Effector CD4-positive, alpha-beta T cell (primary cell): ENCODE measurements at regions not wholly inside any gene's neighbourhood (a gene's known extent, or its start where the extent isn't known, plus 50 kb on each side); places are given as distances from the start of the nearest gene placed in this dataset.
A peak's percentile ranks its signal among the peaks of the same experiment; 100 is the strongest.

ENCODE experiments used
- DNase-seq: peaks from one replicate; pipeline ENCODE4 v3.0.0-alpha.2; 2020

DNA sequence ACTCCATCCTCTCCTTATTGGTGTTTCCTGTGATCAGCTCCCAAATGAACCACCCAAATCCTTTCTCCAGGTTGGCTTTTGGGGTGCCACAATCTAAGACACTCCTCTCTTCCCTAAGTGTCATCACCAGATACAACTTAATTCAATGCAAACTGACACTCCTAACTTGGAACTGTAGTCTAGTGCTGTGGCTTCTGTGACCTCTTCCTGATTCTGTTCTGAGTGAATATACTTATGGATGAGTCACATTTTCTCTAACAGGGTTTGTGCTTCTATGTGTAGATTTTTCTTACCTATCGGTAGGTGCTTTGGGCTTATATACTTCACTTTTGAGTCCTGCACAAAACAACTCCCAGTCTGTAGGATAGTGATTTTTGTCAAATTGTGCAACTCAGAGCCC is 141.3 kb upstream of the MAOA start:
- DNase-seq = no peak

DNA sequence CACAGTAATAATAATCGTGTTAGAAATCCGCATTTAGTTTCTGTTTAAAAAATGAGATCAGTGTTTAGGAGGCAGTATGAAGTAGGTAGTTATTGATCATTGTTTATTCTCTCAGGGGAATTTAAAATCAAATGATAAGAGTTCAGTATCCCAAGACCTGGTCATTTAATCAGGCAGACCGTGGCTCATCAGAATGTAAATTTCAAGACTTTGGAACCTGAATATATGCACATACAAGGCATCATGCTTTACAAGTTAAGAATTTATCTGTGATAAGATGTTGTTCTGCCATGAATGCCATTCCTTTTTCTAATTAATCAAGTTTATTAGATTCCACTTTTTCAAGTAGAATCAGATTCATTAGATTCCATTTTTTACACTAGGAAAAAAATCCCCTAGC is 133.5 kb upstream of the MAOA start:
- DNase-seq = no peak

DNA sequence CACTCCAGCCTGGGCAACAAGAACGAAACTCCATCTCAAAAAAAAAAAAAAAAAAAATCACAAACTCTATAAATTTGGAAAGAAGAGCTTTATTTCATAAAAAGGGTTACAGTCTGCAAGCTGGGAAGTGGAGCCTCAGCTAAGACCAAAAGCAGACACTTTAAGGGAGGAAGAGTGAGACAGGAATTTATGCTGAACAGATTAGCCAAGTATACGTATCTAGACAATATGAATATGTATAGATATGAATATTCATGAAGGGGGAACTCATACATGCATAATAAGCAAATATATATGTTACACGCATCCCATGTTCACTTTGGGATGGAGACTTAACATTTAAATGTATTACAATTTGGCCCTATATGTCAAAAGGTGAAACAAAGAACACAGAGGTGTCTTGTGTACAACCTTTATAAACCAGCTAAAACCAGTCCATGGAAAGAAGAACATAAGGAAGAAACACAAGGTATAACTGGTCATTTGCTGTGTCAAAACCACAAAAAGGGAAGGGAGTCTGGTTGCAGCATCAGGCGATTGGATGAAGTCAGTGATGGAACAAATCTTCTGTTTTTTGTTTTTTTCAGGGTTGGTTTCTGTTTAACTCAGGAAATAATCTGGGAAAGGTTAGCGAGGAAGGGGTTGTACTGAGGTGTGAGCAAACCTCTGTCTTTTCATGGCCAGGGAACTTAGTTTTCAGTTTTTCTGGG is 130.0 kb upstream of the MAOA start:
- no peak for DNase-seq

DNA sequence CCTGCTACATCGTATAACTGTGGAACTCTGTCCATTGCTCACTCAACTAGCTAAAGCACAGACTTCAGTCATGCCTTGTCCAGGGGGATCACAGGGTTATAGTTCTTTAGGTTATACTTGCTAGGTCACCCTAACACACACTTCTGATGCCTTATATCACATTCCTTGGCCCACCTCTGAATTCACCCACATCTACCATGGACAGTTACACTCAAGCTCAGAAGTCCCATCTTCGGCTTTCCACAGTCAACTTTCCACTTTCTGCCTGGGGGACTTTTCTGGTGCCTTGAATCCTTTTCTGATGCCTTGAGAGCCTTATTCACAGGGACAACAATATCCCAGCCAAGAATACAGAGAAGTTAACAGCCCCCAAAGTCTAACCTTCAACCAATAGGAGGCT is 129.2 kb upstream of the MAOA start:
- no peak for DNase-seq

DNA sequence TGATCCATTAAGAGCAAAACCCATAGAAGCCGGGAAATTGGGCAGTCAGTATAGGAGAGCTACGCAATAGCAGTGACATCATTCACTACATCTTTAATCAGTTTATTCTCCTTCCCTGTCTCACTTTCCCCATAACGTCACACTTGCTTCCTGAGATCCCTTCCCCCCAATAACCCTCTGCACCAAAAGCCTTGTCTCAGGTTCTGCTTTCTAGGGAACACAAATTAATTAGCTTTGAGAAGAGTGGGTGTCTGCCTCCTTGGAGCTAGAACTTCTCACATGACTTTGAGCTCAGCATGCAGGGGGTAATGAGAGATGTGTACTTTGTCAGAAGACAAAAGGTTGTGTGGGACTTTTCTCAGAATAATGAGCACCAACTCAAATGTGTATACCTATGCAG is 128.3 kb upstream of the MAOA start:
- DNase-seq = no peak

DNA sequence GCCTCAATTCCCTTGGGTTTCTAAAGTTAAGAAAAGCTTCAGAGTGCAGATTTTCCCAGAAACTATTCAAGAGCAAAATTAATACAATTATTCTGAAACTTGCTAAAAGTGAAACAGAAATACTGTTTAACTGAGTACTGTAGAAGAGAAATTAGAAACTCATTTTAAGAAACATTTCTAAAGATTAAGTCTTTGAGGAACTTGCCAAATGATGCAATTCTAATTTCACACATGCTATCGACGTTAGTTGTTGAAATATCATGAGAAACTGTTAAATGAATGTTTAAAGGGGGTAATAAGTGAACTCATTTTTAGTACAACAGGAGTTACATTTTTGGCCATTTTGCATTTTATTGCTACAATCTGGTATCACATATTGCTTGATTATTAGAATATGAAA is 125.3 kb upstream of the MAOA start:
- no peak for DNase-seq

DNA sequence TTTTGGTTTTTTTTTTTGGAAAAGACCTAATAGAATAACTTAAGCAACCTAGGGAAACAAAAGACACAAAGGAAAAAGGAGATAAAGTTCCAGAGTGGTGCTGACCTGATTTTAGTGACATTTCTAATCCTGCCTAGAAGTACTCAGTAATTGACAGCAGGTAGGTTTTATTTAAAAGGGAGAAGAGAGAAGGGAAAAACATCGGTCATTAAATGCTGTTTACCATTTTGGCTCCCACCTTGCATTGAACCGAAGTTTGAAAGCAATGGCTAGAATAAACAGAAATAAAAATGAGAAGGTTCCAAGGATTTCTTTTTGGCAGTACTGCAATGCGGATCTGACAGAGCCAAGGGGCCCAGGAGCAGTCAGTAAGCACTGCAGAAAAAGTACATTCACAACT is 115.8 kb upstream of the MAOA start:
- no peak for DNase-seq

DNA sequence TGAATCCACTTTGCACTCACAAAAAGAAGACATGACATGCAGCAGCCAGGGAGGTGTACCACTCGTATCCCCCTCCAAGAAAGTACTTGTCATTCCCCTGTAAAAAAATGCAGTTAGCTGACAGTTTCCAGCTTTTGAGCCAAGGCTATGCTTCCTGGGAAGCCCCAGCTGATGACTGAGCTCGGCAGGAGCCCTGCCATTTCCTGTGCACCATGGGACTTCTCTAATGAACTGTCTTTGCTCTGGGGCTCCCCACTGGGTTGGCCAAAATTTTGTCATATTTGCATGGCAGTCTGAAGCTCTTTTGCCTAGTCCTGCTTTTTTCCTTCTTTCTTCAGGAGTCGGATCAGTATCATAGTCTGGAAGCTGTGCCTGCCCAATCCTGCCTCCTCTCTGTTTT is 104.5 kb upstream of the MAOA start:
- no peak for DNase-seq

DNA sequence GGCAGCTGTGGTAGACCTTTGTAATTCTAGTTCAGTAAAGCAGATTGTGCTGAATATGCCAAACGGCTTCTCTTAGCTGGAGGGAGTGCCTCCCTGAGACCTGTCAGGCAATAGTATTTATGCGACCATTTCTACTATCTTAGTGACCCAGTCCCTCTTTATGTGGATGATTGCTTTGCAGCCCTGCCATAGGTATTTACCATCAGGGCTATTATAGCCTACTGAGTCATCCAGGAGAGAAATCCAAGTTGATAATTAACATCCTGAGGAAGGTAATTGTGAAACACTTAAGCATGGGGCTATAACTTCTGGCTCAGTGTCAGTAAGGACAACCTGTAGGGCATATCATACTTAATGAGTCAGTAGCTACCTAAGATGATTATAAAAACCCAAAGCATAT is 103.9 kb upstream of the MAOA start:
- DNase-seq = no peak

DNA sequence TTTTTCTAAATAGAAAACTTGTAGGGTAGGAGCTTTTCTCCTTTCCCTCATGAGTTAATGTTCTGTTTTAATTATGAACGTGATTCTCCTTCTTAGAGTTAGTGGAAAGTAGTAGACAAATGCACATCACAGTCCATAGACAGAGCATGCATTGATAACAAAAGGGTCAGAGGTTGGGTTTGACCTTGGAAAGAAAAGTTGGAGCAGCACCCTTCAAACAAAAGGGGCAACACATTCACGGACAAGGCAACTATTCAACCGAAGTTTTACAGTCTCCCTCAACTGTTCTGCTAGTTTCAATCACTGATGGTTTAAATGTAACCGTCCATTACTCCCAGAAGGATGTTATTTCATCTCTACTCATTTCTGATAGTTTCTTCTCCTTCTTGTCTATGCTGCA is 103.4 kb upstream of the MAOA start:
- DNase-seq = no peak

DNA sequence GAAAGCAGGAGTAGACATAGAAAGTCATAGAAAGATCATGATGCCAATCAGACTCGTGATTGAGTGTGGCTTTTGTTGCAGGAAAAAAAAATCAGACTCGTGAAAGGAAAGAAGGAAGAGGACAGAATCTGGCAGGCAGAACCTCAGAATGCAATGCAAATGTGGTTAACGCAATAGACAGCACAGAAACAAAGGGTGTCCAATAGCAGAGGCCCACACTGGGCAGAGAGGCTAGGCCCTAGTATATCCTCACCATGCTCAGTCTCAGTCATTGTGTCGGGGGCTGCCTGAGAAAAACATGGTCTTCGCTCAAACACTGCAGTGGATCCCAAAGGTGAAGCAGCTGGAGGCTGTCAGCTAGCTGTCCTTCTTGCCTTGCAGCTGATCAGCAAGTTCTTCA is 102.8 kb upstream of the MAOA start:
- no peak for DNase-seq

DNA sequence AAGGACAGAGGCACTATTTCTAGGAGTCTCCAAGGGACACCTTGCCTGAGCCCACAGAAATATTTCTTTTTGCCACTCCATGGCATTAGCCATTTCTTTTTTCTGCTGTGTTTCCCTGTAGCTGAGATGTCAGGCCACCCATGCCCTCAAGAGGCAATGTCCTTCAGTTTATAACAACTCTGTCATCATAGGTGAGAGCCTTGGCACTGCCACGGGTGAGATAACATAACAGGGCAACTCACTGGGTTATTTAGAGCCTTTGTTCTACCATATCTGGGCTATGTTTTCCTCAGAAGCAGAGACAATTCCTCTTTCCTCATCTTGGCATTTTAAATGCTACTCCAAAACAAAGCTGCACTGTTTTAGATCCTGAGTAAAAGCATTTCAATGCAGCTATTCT is 99.9 kb upstream of the MAOA start:
- no peak for DNase-seq

DNA sequence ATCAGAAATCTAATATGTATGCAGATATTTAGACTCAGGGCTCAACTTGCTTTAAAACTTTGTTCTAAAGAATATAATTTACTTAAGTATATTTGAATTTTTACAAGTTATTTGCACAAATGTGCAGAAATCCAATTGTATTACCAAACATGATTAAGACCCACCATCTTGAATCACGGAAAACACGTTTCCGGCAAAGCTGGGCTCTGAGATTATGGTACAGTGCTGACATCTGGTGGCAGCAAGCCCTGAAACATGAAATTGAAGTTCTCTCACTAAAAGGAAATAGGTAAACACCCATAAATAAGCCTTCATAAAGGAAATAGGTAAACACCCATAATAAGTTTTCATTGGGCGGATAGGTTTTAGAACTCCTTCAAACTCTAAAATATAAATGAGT is 98.3 kb upstream of the MAOA start:
- DNase-seq = peak; percentile 49

DNA sequence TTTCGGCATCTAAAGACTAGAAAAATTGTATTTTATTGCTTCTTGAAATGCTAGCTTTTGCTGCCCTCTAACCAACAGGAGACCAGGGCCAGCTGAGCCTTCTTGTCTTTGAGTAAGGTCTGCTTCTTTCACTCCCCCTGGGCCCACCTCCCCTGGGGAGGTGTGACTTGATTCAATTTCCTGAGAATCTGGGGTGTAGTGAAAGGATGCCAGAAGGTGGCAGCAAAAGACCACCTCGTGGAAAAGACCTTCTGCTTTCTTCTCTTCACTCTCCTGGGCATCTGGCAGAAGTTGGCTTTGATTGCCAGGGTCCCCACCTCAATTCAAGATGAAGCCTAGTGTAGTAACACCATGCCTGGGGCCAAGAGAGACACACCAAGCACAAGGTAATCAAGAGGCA is 96.5 kb upstream of the MAOA start:
- DNase-seq = no peak

DNA sequence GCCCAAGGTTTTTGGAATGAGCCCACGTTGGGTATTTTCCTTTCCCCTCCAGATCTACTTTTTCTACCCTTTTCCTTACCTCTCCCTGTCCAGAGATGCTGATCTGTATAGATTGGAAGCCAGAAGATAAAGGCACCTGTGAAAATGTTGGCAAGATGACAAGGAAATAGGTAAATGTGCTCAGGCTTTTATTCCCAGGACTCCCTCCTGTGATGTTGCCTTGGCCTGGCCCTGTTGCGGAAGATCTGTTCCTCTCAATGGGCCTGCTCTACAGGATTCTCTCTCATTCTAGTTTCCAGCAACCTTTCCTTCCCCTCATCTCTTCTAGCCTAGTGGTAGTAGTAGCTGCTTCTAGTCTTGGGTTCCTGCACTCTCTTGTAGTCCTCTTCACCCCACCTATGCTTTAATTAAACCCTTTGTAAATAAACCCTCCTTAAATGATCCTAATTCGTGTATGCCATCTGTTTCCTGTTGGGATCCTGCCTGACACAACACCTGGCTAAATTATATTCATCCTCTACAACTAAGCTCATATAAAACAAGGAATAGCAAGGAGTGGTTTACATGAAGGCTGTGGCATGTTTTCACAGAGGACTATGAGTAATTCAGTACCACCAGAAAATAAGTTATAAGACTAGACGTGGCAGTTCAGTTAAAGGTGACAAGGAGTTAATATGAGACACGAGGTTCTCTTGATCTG is 95.7 kb upstream of the MAOA start:
- no peak for DNase-seq

DNA sequence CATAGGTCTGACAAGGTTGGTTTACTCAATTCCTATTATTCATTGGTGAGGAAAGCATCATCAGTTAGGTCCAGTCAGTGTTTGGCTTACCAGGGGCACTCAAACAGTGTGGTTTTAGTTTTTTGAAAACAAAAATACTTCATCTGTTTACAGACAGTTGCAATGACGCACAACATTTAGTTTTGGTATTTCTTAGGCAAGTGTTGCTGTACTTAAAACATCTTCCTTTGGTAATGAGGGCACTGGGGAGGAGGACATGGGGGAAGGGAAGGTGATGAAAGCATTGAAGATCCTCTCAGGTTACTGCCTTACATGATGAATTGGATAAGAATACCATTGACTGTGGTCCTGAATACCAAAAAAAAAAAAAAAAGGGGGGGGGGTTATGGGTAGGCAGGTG is 93.7 kb upstream of the MAOA start:
- no peak for DNase-seq

DNA sequence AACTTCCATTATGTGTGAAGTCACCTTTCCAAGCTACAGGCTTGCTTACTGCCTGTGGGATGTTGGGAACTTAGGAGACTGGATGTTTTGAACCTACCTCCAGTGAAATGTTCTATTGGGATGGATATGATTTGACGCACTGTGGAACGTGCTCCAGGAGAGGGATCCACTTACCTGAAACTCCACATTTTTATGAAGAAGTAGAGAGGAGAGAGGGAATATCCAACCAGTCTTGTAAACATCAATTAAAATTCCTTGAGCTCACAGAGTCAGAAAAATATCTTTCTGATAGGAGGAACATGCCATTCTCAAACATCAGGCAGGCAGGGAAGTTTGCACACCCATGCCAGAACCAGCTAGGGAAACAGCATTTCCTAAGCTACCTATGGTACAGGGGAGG is 91.1 kb upstream of the MAOA start:
- DNase-seq = no peak

DNA sequence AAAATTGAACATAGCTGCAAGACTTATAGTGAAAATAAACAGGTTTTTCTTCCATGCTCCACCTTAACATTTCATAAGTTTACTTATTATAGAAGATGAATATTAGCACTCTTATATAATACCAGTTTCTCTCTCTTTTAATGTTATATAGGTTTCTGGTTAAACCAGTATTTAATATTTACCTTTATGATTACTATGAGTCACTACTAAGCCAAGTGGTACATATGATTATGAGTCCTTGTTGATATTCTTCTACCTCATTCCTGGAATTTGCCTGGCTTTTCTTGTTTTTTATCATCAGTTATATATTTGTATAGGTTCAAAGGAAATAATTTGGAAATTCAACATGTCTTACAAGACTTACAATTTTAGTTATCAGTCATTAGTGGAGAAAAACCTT is 89.9 kb upstream of the MAOA start:
- DNase-seq = no peak

DNA sequence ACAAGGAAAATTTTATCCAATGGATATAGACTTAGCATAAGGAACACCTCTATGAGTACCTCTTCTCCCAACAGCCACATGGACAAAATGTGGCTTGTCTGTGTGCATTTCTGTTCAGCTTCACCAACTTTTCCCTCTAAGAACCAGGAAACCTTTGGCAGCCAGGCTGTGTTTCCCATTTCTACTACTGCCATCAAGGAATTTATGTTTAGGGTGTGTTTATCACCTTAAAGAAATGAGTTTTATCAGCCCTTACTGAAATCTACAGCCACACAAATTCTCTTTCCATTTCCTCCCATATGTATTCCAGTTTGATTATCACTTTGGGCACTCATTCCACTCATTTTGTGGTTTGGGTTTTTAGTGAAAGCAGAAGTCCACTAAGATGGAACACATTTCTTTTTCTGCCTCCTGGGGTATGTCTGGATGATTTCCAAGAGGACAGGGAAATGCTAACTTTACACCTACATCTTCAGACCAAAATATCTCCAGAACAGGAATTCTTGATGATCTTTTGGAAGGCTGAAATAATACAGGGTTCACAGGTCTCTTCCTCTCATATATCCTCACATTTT is 82.6 kb upstream of the MAOA start:
- DNase-seq = no peak

DNA sequence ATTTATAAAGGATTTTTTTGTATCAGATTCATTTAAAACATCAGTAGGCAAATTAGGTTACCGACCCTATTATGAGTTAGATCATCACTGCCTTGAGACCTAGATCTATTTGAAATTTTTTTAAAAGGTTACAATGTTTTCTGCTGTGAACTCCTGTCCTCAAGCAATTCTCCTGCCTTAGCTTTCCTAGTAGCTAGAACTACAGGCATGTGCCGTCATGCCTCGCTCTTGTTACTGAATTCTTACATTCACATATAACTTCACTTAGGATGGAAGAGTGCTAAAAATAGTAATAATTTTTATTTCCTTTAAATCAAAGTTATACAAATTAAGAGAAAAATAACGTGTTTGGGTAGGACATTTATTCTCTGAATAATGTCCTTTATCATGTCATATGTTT is 75.5 kb upstream of the MAOA start:
- DNase-seq = no peak

DNA sequence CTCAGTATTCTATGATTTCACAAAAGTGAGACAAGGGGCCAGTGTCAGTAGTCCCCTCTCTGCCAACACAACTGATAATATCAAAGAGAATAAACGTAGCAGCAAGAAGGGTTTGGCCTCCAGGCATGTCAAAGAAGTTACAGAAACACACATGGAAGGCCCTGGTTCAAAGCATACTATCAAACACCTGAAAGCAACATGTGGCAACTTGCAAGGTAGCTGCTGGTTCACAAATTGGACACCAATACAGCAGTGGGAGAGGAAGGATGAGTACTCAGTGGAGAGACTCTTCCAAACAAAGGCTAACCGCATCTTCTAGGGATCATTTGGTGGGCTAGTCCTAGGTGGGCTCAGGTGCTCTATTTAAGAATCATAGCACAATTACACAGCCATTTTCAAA is 74.9 kb upstream of the MAOA start:
- no peak for DNase-seq

DNA sequence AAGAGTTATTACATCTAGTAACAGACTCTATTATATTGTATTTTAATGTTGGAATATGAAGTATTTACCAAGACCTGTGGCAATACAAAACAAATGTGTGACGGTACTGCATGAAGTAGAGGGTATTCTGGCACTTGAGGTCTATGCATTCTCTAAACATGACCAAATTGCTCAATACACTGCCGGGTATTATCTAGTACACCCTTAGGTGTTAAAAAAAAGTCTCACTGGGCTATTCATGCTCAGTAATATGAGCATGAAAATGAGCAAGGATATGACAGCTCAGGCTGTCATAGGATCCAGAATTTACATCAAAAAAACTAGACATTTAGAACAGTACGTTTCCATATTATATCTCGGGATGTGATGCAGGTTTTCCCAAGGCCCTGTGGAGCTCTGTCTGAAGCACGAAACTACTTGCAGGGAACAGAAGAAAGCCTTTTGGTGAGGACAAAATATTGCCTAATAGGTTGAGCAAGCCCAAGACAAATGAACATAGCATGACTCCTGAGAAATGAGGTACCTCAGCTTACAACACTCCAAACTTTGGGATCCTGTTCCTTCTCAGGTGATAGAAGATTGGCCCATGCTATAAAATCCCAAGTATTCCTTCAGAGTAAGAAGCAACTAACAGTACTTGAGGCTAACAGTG is 74.1 kb upstream of the MAOA start:
- DNase-seq = no peak

DNA sequence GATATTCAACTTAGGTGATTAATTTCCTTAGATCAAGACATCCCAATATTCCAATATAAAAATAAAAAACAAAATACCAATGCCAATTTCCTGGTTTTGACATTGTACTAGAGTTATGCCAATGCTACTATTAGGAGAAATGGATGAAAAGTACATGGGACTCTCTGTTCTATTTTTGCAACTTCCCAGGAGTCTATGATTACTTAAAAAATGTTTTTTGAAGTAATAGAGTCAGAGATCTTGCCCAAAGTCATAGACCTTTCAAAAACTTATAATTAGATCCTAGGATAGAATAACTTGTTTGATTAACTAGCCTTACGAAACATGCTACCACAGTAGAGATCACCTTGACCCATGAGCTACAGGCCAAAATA is 73.6 kb upstream of the MAOA start:
- no peak for DNase-seq

DNA sequence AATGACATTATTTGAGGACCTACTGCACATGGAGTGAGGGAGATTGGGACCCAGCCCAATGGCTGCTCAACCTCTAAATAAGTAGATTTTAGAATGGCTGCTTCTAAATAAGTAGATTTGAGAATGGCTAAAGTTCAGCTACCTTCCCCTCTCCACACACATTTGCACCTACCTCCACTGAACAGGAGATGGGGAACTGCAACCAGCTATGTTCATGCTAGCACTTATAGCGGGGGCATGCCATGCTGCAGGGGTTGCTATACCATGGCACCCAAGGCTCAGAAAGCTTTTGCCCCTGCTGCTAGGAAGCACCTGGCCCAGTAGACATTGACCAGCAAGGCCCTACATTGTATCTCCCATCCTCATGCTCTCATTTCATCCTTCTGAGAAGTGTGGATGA is 70.2 kb upstream of the MAOA start:
- DNase-seq = no peak
